A673 (cell line): ENCODE measurements at regions not wholly inside any gene's neighbourhood (a gene's known extent, or its start where the extent isn't known, plus 50 kb on each side); places are given as distances from the start of the nearest gene placed in this dataset.

Experiments used
- BruUV-seq: library from RNA; stranded (reverse); fragments of 400-500 nt; replicated peaks from 2 replicates; lab custom pipeline; 2021; lab: Mats Ljungman, UMichigan
- CTCF ChIA-PET: fragments of 300-600 bp; sonication (Branson Sonifier 250); formaldehyde crosslinking; loops from one replicate; lab custom pipeline; 2022; ENCODE audit warnings: antibody characterized with exemption; lab: Charles Lee
- POLR2A ChIA-PET: fragments of 300-600 bp; sonication (Branson Sonifier 250); formaldehyde crosslinking; loops from one replicate; lab custom pipeline; 2022; ENCODE audit warnings: antibody characterized with exemption; ENCODE audit not compliant: low non-redundant PET; lab: Charles Lee
- DNase-seq: peaks from one replicate; pipeline ENCODE4 v3.0.0-alpha.2; 2015; ENCODE audit warnings: low spot score
- H3K27ac ChIP-seq: fragments of 200-600 bp; sonication (generic); 2 replicates; pipeline ENCODE4 v1.5.1; 2016; ENCODE audit warnings: mixed run types, low read depth, mild to moderate bottlenecking, mixed read lengths, antibody characterized with exemption, low read length; ENCODE audit not compliant: poor library complexity, severe bottlenecking
- H3K27me3 ChIP-seq: fragments of 200-600 bp; sonication (generic); replicated peaks from 2 replicates; pipeline ENCODE4 v1.6.1; 2017; ENCODE audit warnings: mixed run types, low read depth, mild to moderate bottlenecking, mixed read lengths, antibody characterized with exemption, low read length; ENCODE audit not compliant: insufficient read depth, poor library complexity
- H3K36me3 ChIP-seq: fragments of 200-600 bp; sonication (generic); 2 replicates; pipeline ENCODE4 v1.6.1; 2016; ENCODE audit warnings: mixed run types, mild to moderate bottlenecking, mixed read lengths, antibody characterized with exemption, low read length; ENCODE audit not compliant: insufficient read depth, poor library complexity, severe bottlenecking
- H3K4me1 ChIP-seq: fragments of 200-600 bp; sonication (generic); 2 replicates; pipeline ENCODE4 v1.6.1; 2017; ENCODE audit warnings: mixed run types, mild to moderate bottlenecking, mixed read lengths, antibody characterized with exemption, low read length; ENCODE audit not compliant: insufficient read depth, poor library complexity, severe bottlenecking
- H3K4me3 ChIP-seq: fragments of 200-600 bp; sonication (generic); 2 replicates; pipeline ENCODE4 v1.5.1; 2016; ENCODE audit warnings: low read depth, mixed run types, mild to moderate bottlenecking, mixed read lengths, low read length; ENCODE audit not compliant: poor library complexity, severe bottlenecking
- H3K9me3 ChIP-seq: fragments of 200-600 bp; sonication (generic); 2 replicates; pipeline ENCODE4 v1.6.1; 2016; ENCODE audit warnings: mixed run types, low read depth, mild to moderate bottlenecking, mixed read lengths, antibody characterized with exemption, low read length; ENCODE audit not compliant: poor library complexity, severe bottlenecking
- EZH2 ChIP-seq: fragments of 200-600 bp; sonication (generic); IDR thresholded peaks from 2 replicates; pipeline ENCODE4 v1.6.1; 2017; ENCODE audit warnings: borderline replicate concordance, low read depth, mild to moderate bottlenecking, mixed read lengths, antibody characterized with exemption, low read length; ENCODE audit not compliant: poor library complexity, severe bottlenecking
- intact Hi-C: fragments of 100-400 bp; cut with micrococcal nuclease; formaldehyde crosslinking; loops from one replicate; pipeline ENCODE4 v1.10.0; 2022; ENCODE audit not compliant: unreplicated experiment
- TF ChIP-seq, protein P1 (sequence below): fragments of 300-800, 200-600 bp; sonication (generic); conservative IDR thresholded peaks from 2 replicates; pipeline ENCODE4 v1.5.1; 2017; ENCODE audit warnings: low read depth, mild to moderate bottlenecking, antibody characterized with exemption, low read length, moderate library complexity, mixed read lengths

DNA sequence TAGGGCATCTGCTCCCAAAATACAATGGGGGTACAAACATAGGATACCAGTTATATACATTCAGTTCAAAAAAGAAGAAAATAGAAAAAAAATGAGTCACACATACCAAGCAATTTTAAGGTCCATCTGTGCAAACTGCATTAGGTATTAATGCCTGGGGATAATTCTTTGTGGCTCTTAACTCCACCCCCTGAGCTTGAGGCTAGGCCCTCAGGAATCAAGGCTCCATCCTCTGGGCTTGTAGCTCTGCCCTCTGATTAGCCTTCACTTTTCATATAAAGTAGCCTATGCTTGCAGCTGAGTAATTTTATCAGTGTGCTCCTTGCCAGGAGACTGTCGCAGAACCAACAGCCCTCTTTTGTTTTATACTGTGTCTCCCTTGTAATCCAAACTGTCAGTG lies 69.9 kb upstream of the BACE2 start:
- no TSS peak for BruUV-seq

DNA sequence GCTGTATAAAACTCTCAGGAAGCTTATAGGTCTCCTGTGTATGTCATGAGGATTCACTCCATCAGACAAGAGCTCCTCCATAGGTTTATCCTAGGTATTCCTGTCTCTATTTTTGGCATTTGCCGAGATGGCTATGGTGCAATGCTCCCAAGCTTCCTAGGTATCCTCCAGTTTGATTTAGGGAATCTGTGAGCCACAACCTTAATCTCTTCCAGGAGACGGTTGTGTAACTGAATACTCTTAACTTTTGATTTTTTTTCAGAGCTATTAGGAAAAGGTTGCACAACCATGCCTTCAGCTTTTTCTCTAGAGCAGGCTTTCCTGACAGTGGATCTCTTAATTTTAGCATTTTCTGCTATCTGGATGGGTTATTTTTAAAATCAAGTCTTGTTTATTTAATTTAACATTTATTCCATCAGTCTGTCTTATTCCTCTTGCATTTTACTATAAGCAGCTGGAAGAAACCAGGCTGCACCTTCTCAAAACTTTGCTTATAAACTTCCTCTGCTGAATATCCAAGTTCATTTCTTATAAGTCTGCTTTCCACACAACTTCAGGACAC lies 69.4 kb upstream of the BACE2 start:
- no peak for DNase-seq
- Histone ChIP-seq H3K4me1 (peaks cover 5% of the 10 kb centered on the region), H3K9me3 (peaks cover 11% of the 10 kb centered on the region), H3K36me3 (no peaks in the 10 kb centered on the region), H3K27ac (no peak overlapping the region), H3K4me3 (no peak overlapping the region), H3K27me3 (no peaks in the 10 kb centered on the region)
- no TSS peak for BruUV-seq
- TF ChIP-seq EZH2, result no peak
- TF ChIP-seq, protein P1, sequence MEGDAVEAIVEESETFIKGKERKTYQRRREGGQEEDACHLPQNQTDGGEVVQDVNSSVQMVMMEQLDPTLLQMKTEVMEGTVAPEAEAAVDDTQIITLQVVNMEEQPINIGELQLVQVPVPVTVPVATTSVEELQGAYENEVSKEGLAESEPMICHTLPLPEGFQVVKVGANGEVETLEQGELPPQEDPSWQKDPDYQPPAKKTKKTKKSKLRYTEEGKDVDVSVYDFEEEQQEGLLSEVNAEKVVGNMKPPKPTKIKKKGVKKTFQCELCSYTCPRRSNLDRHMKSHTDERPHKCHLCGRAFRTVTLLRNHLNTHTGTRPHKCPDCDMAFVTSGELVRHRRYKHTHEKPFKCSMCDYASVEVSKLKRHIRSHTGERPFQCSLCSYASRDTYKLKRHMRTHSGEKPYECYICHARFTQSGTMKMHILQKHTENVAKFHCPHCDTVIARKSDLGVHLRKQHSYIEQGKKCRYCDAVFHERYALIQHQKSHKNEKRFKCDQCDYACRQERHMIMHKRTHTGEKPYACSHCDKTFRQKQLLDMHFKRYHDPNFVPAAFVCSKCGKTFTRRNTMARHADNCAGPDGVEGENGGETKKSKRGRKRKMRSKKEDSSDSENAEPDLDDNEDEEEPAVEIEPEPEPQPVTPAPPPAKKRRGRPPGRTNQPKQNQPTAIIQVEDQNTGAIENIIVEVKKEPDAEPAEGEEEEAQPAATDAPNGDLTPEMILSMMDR, result no peak
- ChIA-PET POLR2A (no interaction called here), CTCF (no interaction called here)
- intact Hi-C loops, result no loop called here

More for the DNA sequence above, 69.9 kb upstream of the BACE2 start:
- CTCF ChIA-PET, result no interaction called here
- Histone ChIP-seq H3K9me3 (peaks cover 11% of the 10 kb centered on the region), H3K4me3 (no peak overlapping the region), H3K36me3 (no peaks in the 10 kb centered on the region), H3K27me3 (no peaks in the 10 kb centered on the region), H3K27ac (no peak overlapping the region), H3K4me1 (peaks cover 5% of the 10 kb centered on the region)
- TF ChIP-seq, protein P1, result no peak
- TF ChIP-seq EZH2, result no peak
- no peak for DNase-seq
- POLR2A ChIA-PET, result no interaction called here
- intact Hi-C loops, result no loop called here

DNA sequence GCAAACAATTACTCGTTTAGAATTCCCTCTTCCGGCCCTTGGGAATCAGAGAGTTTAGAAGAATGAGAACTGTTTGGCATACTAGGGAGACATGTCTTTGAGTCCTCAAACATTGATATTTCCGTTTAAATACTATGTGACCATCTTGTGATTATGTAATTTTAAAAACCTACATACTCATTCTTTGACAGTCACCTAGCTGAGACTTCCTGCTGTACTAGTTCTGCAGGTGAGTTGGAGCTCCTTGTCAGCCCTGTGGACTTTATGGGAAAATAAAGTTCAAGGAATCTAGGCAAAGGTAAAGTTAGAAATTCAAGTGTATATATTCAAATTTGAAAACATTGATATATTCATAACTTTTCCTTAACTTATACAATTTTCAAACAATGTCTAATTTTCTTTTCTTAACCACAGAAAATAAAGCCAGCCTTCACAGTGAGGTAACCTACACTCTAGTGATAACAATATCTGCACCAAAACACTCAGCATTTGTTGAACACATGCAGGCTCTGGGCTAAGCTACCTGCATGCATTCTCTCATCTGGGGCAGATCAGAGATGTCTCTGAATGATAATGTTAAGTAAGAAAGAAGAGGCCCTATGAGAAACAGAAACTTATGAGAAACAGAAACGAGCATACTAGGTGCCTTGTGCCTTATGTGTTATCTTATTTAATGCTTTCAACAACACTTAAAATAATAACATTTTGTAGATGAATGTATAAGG lies 67.0 kb upstream of the BACE2 start:
- no peak for DNase-seq
- Histone ChIP-seq H3K36me3 (no peaks in the 10 kb centered on the region), H3K27me3 (no peaks in the 10 kb centered on the region), H3K9me3 (peaks cover 11% of the 10 kb centered on the region), H3K4me3 (no peak overlapping the region), H3K27ac (no peak overlapping the region), H3K4me1 (no peaks in the 10 kb centered on the region)
- intact Hi-C loops, result no loop called here
- ChIA-PET POLR2A (no interaction called here), CTCF (no interaction called here)
- no TSS peak for BruUV-seq
- TF ChIP-seq EZH2, result no peak
- TF ChIP-seq, protein P1, result no peak
